Endothelial cell (in vitro differentiated cells): ENCODE measurements at regions not wholly inside any gene's neighbourhood (a gene's known extent, or its start where the extent isn't known, plus 50 kb on each side); places are given as distances from the start of the nearest gene placed in this dataset.

Source experiments
- DNase-seq: peaks from one replicate; pipeline ENCODE4 v3.0.0; 2021; ENCODE audit warnings: low spot score
- H3K27ac Mint-ChIP-seq: one replicate; pipeline ENCODE4 v1.8.0; 2021; ENCODE audit warnings: mixed read lengths, inconsistent platforms; ENCODE audit not compliant: unreplicated experiment
- H3K27me3 Mint-ChIP-seq: one replicate; pipeline ENCODE4 v1.8.0; 2021; ENCODE audit warnings: mild to moderate bottlenecking, moderate library complexity, mixed read lengths, inconsistent platforms; ENCODE audit not compliant: unreplicated experiment
- H3K36me3 Mint-ChIP-seq: one replicate; pipeline ENCODE4 v1.8.0; 2021; ENCODE audit warnings: mild to moderate bottlenecking, low read depth, mixed read lengths, inconsistent platforms; ENCODE audit not compliant: unreplicated experiment
- H3K4me1 Mint-ChIP-seq: one replicate; pipeline ENCODE4 v1.8.0; 2021; ENCODE audit warnings: mild to moderate bottlenecking, mixed read lengths, inconsistent platforms; ENCODE audit not compliant: unreplicated experiment
- H3K4me3 Mint-ChIP-seq: one replicate; pipeline ENCODE4 v1.8.0; 2021; ENCODE audit warnings: mild to moderate bottlenecking, mixed read lengths, inconsistent platforms; ENCODE audit not compliant: unreplicated experiment
- H3K9me3 Mint-ChIP-seq: one replicate; pipeline ENCODE4 v1.8.0; 2021; ENCODE audit warnings: mixed read lengths, inconsistent platforms; ENCODE audit not compliant: unreplicated experiment
- CTCF ChIP-seq: fragments of 200-600 bp; sonication (generic); IDR thresholded peaks from one replicate; pipeline ENCODE4 v1.5.0; 2021; ENCODE audit warnings: antibody characterized with exemption; ENCODE audit not compliant: unreplicated experiment

- DNase-seq = no peak
- Mint-ChIP-seq H3K27me3 (peaks cover 3% of the 10 kb centered on the region), H3K4me3 (no peak overlapping the region), H3K4me1 (no peaks in the 10 kb centered on the region), H3K9me3 (no peaks in the 10 kb centered on the region), H3K27ac (no peak overlapping the region), H3K36me3 (no peaks in the 10 kb centered on the region)
- TF ChIP-seq CTCF = no peak
Observed at GRCh38 chr7:46557295-46557711, 636.2 kb upstream of the IGFBP3 start.

- TF ChIP-seq CTCF = no peak
- H3K36me3 Mint-ChIP-seq = no peaks in the 10 kb centered on the region
- no peaks in the 10 kb centered on the region for H3K9me3 Mint-ChIP-seq
- H3K27ac Mint-ChIP-seq = no peak overlapping the region
- peaks cover 3% of the 10 kb centered on the region for H3K27me3 Mint-ChIP-seq
- H3K4me3 Mint-ChIP-seq = no peak overlapping the region
- H3K4me1 Mint-ChIP-seq = no peaks in the 10 kb centered on the region
- no peak for DNase-seq
Observed at GRCh38 chr7:46554688-46555422, 633.8 kb upstream of the IGFBP3 start.

GRCh38 chr7:46551603-46552002 is 630.5 kb upstream of the IGFBP3 start:
- no peak for DNase-seq
- no peak for TF ChIP-seq CTCF
- H3K4me1 Mint-ChIP-seq = no peaks in the 10 kb centered on the region
- H3K9me3 Mint-ChIP-seq = no peaks in the 10 kb centered on the region
- H3K4me3 Mint-ChIP-seq = no peak overlapping the region
- no peaks in the 10 kb centered on the region for H3K36me3 Mint-ChIP-seq
- H3K27me3 Mint-ChIP-seq = no peaks in the 10 kb centered on the region
- H3K27ac Mint-ChIP-seq = no peak overlapping the region

GRCh38 chr7:46550864-46551263 is 629.8 kb upstream of the IGFBP3 start:
- H3K4me1 Mint-ChIP-seq = no peaks in the 10 kb centered on the region
- H3K27ac Mint-ChIP-seq = no peak overlapping the region
- no peak overlapping the region for H3K4me3 Mint-ChIP-seq
- no peaks in the 10 kb centered on the region for H3K9me3 Mint-ChIP-seq
- TF ChIP-seq CTCF = no peak
- no peaks in the 10 kb centered on the region for H3K36me3 Mint-ChIP-seq
- no peak for DNase-seq
- H3K27me3 Mint-ChIP-seq = no peaks in the 10 kb centered on the region

- no peak overlapping the region for H3K27ac Mint-ChIP-seq
- H3K4me3 Mint-ChIP-seq = no peak overlapping the region
- no peak for TF ChIP-seq CTCF
- H3K9me3 Mint-ChIP-seq = no peaks in the 10 kb centered on the region
- no peaks in the 10 kb centered on the region for H3K36me3 Mint-ChIP-seq
- no peaks in the 10 kb centered on the region for H3K4me1 Mint-ChIP-seq
- H3K27me3 Mint-ChIP-seq = no peaks in the 10 kb centered on the region
- no peak for DNase-seq
Observed at GRCh38 chr7:46549892-46550639, 629.0 kb upstream of the IGFBP3 start.
